Heart right ventricle (tissue), 16 donors: ENCODE measurements at regions not wholly inside any gene's neighbourhood (a gene's known extent, or its start where the extent isn't known, plus 50 kb on each side); places are given as distances from the start of the nearest gene placed in this dataset.

Experiments used
- ATAC-seq, 8 donors: fragments of 200-7000 bp; cut with Tn5 transposase; one replicate each; pipeline ENCODE4 v1.9.1; 2020; ENCODE audit warnings: mild to moderate bottlenecking in 8 of 8, moderate library complexity in 8 of 8, moderate number of reproducible peaks in 1 of 8
- DNase-seq, 2 donors: peaks; one replicate each; pipeline ENCODE4 v3.0.0-alpha.2; 2020
- H3K27ac ChIP-seq, 10 donors: fragments of 200-600 bp; sonication (generic) in 2 of 10; one replicate each; pipeline versions ENCODE4 v1.5.0 to v1.8.0; 2020 to 2022; ENCODE audit warnings: mild to moderate bottlenecking in 3 of 10
- H3K27me3 ChIP-seq, 7 donors: fragments of 200-600 bp; one replicate each; pipeline ENCODE4 v1.8.0; 2021 to 2022; ENCODE audit warnings: mild to moderate bottlenecking in 2 of 7
- H3K36me3 ChIP-seq, 9 donors: fragments of 200-600 bp; sonication (generic) in 1 of 9; one replicate each; pipeline versions ENCODE4 v1.5.0 to v1.8.0; 2020 to 2022; ENCODE audit warnings: mild to moderate bottlenecking in 2 of 9
- H3K4me1 ChIP-seq, 9 donors: fragments of 200-600 bp; sonication (generic) in 1 of 9; one replicate each; pipeline versions ENCODE4 v1.5.0 to v1.8.0; 2020 to 2022; ENCODE audit warnings: mild to moderate bottlenecking in 4 of 9
- H3K4me3 ChIP-seq, 10 donors: fragments of 200-600 bp; sonication (generic) in 2 of 10; one replicate each; pipeline versions ENCODE4 v1.5.0 to v1.8.0; 2020 to 2022; ENCODE audit warnings: mild to moderate bottlenecking in 7 of 10, moderate library complexity in 2 of 10
- H3K9me3 ChIP-seq, 11 donors: fragments of 200-600 bp in 10 of 11; sonication (generic) in 2 of 11; one replicate each; pipeline versions ENCODE4 v1.5.0 to v1.8.0; 2013 to 2022; ENCODE audit warnings: mild to moderate bottlenecking in 2 of 11, control low read depth in 1 of 11, moderate library complexity in 1 of 11
- WGBS, 2 donors: extraction: QIAGEN DNeasy Blood & Tissue Kit; methylation state at CpG; one replicate each; pipeline ENCODE4 v1.1.7; 2013; ENCODE audit warnings: inconsistent platforms in 1 of 2; 5-methylcytosine and 5-hydroxymethylcytosine counted together
- intact Hi-C, 10 donors: fragments of 100-400 bp; cut with DNase I; formaldehyde crosslinking; loops; one replicate each; pipeline versions ENCODE4 v1.11.1 to v1.14.2; 2022
- TF ChIP-seq, protein P1 (sequence below), 9 donors: fragments of 200-600 bp; sonication (generic) in 2 of 9; IDR thresholded peaks; one replicate each; pipeline versions ENCODE4 v1.5.0 to v1.8.0; 2021 to 2022; ENCODE audit warnings: antibody characterized with exemption in 9 of 9, mild to moderate bottlenecking in 5 of 9, moderate library complexity in 1 of 9
- donor health status: Arrhythmogenic right ventricular cardiomyopathy.
- donor health status: ischemic (EF 13 %, LVEDD 7.1; RV severe dilation, severe dysfunction).
- donor health status: healthy with polysubstance abuse.
- donor health status: DM: no; HTN: yes; CAD: no.
- donor health status: DM: no; HTN: no; CAD: no.
- donor health status: ischemic (EF 25% LVEDD 6.9; RV normal size, moderate dysfunction).
- donor health status: ischemic (EF 25% LVEDD 5.7; RV mildly dilated, moderate dysfunction).
- donor health status: healthy.
- donor health status: DM: yes; HTN: yes; CAD: no.
- donor health status: Ischemic cardiomyopathy.
- donor health status: ischemic (EF 35%, LVEDD 5.7; RV mildly dilated, moderate dysfunction).
- donor health status: nonischemic (EF 11% LVEDD 7.7; RV severe dilation, severe dysfunction).
- donor health status: DM: yes; HTN: yes; CAD: no.
- donor health status: PGD.
- donor health status: ischemic (EF 29% LVEDD 5.4; RV normal size, mild dysfunction).
- donor health status: nonischemic (EF 23%, LVEDD 6.1; RV moderate dilation, normal function).

DNA sequence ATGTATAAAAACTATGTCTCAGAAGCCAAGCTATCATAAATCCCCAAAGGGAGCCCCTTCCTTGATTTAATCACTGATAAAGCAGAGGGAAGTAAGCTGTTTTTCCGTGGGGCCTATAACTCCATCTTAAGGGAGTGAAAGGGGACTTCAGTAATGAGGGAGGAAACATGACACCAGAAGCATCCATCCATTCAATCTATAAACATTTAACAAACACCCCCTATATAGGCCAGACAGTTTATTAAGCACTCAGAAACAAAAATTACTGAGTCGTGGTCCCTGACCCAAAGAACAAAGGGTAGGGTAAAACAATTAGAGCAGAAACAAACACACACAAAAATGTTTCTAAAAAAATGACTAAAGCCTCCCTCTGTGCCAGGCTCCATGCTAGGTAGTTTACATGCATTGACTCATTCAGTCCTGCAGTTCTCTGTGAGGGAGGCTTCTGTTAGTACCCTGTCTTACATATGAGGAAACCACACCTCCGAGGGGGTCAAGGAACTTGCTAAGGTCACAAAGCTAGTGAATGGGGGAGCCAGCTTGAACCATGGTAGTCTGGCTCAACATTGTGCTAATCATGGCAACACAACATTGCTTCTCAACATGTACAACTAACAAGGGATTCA is 472.1 kb downstream of the CDH2 start:
- Histone ChIP-seq H3K27ac (no peak overlapping the region), H3K27me3 (no peaks in the 10 kb centered on the region), H3K4me3 (no peak overlapping the region), H3K4me1 (no peaks in the 10 kb centered on the region), H3K9me3 (peaks cover 0 to 20% (median 5%) of the 10 kb centered on the region in 11 donors), H3K36me3 (no peaks in the 10 kb centered on the region)
- ATAC-seq (no peak), DNase-seq (no peak)
- 57 to 75% methylated on average over 3 of the region's 3 CpGs for WGBS, 2 donors
- TF ChIP-seq, protein P1, sequence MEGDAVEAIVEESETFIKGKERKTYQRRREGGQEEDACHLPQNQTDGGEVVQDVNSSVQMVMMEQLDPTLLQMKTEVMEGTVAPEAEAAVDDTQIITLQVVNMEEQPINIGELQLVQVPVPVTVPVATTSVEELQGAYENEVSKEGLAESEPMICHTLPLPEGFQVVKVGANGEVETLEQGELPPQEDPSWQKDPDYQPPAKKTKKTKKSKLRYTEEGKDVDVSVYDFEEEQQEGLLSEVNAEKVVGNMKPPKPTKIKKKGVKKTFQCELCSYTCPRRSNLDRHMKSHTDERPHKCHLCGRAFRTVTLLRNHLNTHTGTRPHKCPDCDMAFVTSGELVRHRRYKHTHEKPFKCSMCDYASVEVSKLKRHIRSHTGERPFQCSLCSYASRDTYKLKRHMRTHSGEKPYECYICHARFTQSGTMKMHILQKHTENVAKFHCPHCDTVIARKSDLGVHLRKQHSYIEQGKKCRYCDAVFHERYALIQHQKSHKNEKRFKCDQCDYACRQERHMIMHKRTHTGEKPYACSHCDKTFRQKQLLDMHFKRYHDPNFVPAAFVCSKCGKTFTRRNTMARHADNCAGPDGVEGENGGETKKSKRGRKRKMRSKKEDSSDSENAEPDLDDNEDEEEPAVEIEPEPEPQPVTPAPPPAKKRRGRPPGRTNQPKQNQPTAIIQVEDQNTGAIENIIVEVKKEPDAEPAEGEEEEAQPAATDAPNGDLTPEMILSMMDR (IDR thresholded peaks at IDR 0.05) = no peak
- intact Hi-C loops = no loop called here

DNA sequence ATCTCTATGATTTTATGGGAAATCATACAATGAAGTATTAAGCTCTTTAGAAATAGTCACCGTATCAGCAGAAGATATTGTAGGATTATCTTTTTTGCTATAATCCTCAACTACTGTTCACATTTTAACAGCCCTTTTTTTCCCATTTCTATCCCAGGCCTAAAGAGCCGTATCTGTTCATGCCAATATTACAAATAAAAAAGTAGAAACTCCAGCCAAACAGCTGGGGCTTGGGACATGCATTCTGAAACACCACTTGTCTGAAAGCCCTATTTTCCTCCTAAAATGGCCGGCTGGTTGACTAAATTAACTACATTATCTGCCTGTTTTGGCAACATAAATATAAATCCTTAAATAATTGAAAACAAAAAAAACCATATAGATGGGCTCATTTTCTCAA is 477.8 kb downstream of the CDH2 start:
- H3K36me3 ChIP-seq = no peaks in the 10 kb centered on the region
- intact Hi-C loops = no loop called here
- DNase-seq (no peak), ATAC-seq (no peak)
- no peak overlapping the region for H3K27ac ChIP-seq
- TF ChIP-seq, protein P1 (IDR thresholded peaks at IDR 0.05) = no peak
- no peaks in the 10 kb centered on the region for H3K27me3 ChIP-seq
- no peak overlapping the region for H3K4me3 ChIP-seq
- H3K4me1 ChIP-seq = no peaks in the 10 kb centered on the region
- H3K9me3 ChIP-seq = peaks cover 0 to 10% (median 0%) of the 10 kb centered on the region in 11 donors
- WGBS, 2 donors = 69 to 74% methylated on average over 3 of the region's 3 CpGs

DNA sequence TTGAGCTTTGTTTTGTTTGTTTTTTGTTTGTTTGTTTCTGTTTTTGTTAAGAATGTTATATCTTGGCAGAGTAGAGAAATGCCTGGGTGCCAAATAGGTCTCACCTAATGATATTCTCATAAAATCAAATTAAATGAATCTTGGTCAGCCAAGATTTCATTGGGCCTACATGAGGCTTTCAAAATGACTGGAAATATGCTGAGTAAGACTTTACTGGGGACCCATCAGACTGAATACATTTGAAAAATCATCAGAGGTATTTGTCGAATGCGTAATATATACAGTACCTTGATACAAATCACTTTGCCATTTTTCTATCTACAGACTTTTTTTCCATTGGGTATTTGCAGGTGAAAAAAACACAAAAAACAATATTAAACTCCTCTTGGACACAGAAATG is 480.8 kb downstream of the CDH2 start:
- intact Hi-C loops = no loop called here
- WGBS, 2 donors = 97% methylated on average over 2 of the region's 2 CpGs
- ATAC-seq (no peak), DNase-seq (no peak)
- Histone ChIP-seq H3K36me3 (no peaks in the 10 kb centered on the region), H3K27ac (no peak overlapping the region), H3K4me1 (no peaks in the 10 kb centered on the region), H3K27me3 (no peaks in the 10 kb centered on the region), H3K9me3 (peaks cover 0 to 7% (median 0%) of the 10 kb centered on the region in 11 donors), H3K4me3 (no peak overlapping the region)
- TF ChIP-seq, protein P1 (IDR thresholded peaks at IDR 0.05) = no peak

DNA sequence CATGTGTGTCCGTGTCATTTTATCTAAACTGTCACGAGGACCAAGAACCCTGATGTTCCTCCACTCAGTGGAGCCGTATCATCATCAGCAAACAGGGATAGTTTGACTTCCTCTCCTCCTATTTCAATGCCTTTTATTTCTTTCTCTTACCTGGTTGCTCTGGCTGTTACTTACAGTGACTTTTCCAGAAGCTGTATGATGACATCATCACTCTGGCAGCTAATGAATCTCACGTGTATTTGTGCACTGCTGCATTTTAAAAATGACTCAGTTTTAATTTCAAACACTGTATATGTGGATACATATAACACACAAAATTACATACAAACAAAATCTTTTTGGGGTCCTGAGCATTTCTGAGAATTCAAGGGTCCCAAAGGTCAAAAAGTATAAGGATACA is 481.4 kb downstream of the CDH2 start:
- no peaks in the 10 kb centered on the region for H3K27me3 ChIP-seq
- H3K36me3 ChIP-seq = no peaks in the 10 kb centered on the region
- TF ChIP-seq, protein P1 (IDR thresholded peaks at IDR 0.05) = no peak
- no peak overlapping the region for H3K27ac ChIP-seq
- no peak overlapping the region for H3K4me3 ChIP-seq
- peaks cover 0 to 7% (median 0%) of the 10 kb centered on the region in 11 donors for H3K9me3 ChIP-seq
- no peaks in the 10 kb centered on the region for H3K4me1 ChIP-seq
- 45 to 53% methylated on average over 4 of the region's 4 CpGs for WGBS, 2 donors
- ATAC-seq (no peak), DNase-seq (no peak)
- intact Hi-C loops = no loop called here
